Fibroblast of villous mesenchyme (primary cell): ENCODE measurements at regions not wholly inside any gene's neighbourhood (a gene's known extent, or its start where the extent isn't known, plus 50 kb on each side); places are given as distances from the start of the nearest gene placed in this dataset.

Experiments used
- DNase-seq: peaks from one replicate; pipeline ENCODE4 v3.0.0-alpha.2; 2010; ENCODE audit warnings: low read depth
- H3K4me3 ChIP-seq: 2 replicates; pipeline ENCODE4 v1.5.1; 2011; ENCODE audit warnings: low read depth, mild to moderate bottlenecking, low read length
- TF ChIP-seq, protein P1 (sequence below): IDR thresholded peaks from 2 replicates; pipeline ENCODE4 v1.5.1; 2012; ENCODE audit warnings: low read depth, mild to moderate bottlenecking, low read length; ENCODE audit not compliant: insufficient read depth

DNA sequence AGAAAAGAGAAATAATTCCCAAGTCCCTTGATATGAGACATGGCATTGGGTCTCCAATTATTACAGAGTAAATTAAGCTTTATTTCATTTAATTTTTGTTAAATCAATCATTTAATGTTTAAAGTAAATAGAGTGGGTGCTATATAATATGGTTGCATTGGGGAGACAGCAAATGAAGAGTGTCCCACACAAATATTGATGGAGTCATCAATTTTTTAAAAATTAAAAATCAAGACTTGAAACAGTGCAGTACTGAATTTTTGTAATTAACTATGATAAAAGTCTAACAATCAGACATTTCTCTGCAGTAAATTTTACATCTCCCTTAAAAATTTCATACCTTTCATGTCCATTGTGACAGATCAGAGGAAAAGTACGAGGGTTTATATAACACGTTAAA lies 193.9 kb upstream of the ID4 start:
- no peak for DNase-seq
- TF ChIP-seq, protein P1, sequence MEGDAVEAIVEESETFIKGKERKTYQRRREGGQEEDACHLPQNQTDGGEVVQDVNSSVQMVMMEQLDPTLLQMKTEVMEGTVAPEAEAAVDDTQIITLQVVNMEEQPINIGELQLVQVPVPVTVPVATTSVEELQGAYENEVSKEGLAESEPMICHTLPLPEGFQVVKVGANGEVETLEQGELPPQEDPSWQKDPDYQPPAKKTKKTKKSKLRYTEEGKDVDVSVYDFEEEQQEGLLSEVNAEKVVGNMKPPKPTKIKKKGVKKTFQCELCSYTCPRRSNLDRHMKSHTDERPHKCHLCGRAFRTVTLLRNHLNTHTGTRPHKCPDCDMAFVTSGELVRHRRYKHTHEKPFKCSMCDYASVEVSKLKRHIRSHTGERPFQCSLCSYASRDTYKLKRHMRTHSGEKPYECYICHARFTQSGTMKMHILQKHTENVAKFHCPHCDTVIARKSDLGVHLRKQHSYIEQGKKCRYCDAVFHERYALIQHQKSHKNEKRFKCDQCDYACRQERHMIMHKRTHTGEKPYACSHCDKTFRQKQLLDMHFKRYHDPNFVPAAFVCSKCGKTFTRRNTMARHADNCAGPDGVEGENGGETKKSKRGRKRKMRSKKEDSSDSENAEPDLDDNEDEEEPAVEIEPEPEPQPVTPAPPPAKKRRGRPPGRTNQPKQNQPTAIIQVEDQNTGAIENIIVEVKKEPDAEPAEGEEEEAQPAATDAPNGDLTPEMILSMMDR: no peak
- no peak overlapping the region for H3K4me3 ChIP-seq

GRCh38 chr6:19643713-19644112 lies 193.5 kb upstream of the ID4 start:
- DNase-seq: no peak
- H3K4me3 ChIP-seq: no peak overlapping the region
- TF ChIP-seq, protein P1: no peak

DNA sequence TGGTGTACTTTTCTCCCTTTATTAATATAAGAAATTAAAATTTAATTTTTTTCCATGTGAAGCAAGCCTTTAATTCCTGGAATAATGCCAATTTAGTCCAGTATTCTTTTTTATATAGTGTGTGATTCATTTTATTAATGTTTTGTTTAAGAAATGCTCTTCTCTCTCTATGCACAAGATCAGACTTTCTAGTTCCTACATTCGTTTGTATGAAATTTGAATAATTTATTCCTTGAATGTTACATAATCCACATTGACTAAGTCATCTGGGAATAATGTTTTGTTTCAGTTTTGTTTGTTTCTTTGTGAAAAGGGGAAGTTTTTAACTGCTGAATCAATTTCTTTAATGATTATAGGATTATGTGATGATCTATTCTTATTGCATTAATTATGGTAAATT lies 181.4 kb upstream of the ID4 start:
- DNase-seq: no peak
- TF ChIP-seq, protein P1: no peak
- no peak overlapping the region for H3K4me3 ChIP-seq

DNA sequence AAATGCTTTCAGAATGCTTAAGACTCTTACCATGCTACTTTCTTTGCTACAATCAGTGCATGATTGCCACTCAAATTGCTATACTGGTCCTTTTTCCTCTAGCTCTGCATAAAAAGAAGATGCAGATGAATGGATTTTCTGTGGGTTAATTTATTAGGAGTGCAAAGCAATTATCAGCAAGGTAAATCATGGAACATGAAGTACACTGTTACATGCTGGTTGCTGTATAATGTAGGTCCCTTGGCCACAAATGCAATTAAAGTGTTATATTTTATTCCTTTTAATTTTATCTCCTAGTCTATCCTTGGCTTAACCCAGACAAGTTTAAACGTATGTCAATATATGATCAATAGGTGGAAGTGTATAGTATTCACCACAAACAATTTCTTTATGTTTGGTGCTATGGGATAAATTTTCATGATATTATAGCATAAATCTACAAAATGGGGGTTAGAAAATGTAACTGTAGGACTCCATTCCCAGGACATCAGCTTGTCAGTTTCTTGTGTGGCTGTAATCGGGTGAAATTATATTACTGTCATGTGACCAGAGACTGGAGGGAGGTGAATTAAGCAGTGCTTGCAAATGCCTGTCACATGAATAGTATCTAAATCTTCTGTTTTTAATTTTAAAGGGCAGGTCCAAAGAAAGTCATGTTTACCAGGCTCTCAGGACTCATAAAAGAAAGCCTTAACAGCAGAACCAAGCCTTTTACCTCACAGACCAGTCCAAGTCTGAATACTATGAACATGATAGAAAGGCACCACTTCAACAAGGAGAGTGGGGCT lies 176.9 kb upstream of the ID4 start:
- H3K4me3 ChIP-seq: no peak overlapping the region
- TF ChIP-seq, protein P1: no peak
- DNase-seq: no peak

DNA sequence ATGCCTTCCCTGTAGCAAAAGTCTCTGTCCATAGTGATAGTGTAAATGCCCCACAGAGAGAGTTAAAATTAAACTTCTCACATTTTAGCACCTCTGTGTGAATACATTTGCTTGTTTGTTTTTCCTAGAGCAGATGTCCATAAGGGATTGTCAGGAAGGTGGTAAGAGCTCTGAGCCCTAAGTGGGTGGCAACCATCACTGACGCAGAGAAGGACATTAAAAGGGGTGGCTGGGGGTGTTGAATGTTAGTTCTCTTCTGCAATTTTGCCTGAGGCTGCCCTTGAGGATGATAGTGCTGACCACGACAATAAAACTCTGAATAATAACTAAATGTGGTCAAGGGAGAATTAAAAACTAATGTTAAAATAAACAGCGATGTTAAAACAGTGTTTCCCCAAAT lies 174.3 kb upstream of the ID4 start:
- peak; percentile 50 for DNase-seq
- no peak overlapping the region for H3K4me3 ChIP-seq
- TF ChIP-seq, protein P1: no peak

GRCh38 chr6:19663479-19663878 lies 173.7 kb upstream of the ID4 start:
- no peak for DNase-seq
- TF ChIP-seq, protein P1: no peak
- H3K4me3 ChIP-seq: no peak overlapping the region

- TF ChIP-seq, protein P1: no peak
- DNase-seq: no peak
- no peak overlapping the region for H3K4me3 ChIP-seq
These were observed 173.1 kb upstream of the ID4 start for GRCh38 chr6:19664050-19664449.
